HepG2 (cell line): ENCODE measurements at regions not wholly inside any gene's neighbourhood (a gene's known extent, or its start where the extent isn't known, plus 50 kb on each side); places are given as distances from the start of the nearest gene placed in this dataset.

Experiments
- ATAC-seq: fragments of 200-7000 bp; cut with Tn5 transposase; 3 replicates; pipeline ENCODE4 v1.9.1; 2020; ENCODE audit warnings: mild to moderate bottlenecking, moderate library complexity
- BruUV-seq: library from RNA; stranded (reverse); fragments of 400-500 nt; replicated peaks from 2 replicates; lab custom pipeline; 2021; lab: Mats Ljungman, UMichigan
- CTCF ChIA-PET: fragments of 300-600 bp; formaldehyde crosslinking; extraction: SDS; loops from one replicate; lab custom pipeline; 2021; ENCODE audit warnings: low total read pairs, inconsistent platforms, low intra/inter-chr PET ratio; lab: Yijun Ruan, JAX
- POLR2A ChIA-PET: fragments of 350-600 bp; sonication (Branson Sonifier 250); formaldehyde crosslinking; loops from one replicate; lab custom pipeline; 2020; ENCODE audit warnings: antibody characterized with exemption, inconsistent platforms; lab: Yijun Ruan, JAX
- DNase-seq: peaks from one replicate; pipeline ENCODE4 v3.0.0-alpha.2; 2015; ENCODE audit warnings: low spot score
- FAIRE-seq: peaks from 3 replicates; lab custom pipeline; 2011; peaks lifted over from hg19 to GRCh38; lab: Jason Lieb, UNC
- H2AFZ ChIP-seq: one replicate; pipeline ENCODE4 v1.6.1; 2011; ENCODE audit warnings: low read length, inconsistent platforms
- H3K27ac ChIP-seq: fragments of 300-600 bp; 3 replicates; pipeline ENCODE4 v1.8.0; 2011; ENCODE audit warnings: mixed run types, mild to moderate bottlenecking, mixed read lengths, low read length, inconsistent platforms; ENCODE audit not compliant: insufficient read depth; ENCODE audit errors: extremely low read length
- H3K27me3 ChIP-seq, 2 experiments: fragments of 200-600 bp in 1 of 2; 2 replicates in 1 of 2; 3 replicates in 1 of 2; pipeline versions ENCODE4 v1.6.0 to v1.8.0; 2011; ENCODE audit warnings: low read length in 2 of 2, mild to moderate bottlenecking in 2 of 2, moderate library complexity in 2 of 2, inconsistent platforms in 1 of 2; ENCODE audit not compliant: insufficient read depth in 2 of 2, control insufficient read depth in 1 of 2
- H3K36me3 ChIP-seq, 2 experiments: fragments of 200-600 bp in 1 of 2; replicated peaks in 1 of 2; 2 replicates in 1 of 2; 3 replicates in 1 of 2; pipeline versions ENCODE4 v1.5.1 to v1.8.0; 2011; ENCODE audit warnings: low read length in 2 of 2, inconsistent platforms in 1 of 2; ENCODE audit not compliant: insufficient read depth in 2 of 2, control insufficient read depth in 1 of 2
- H3K4me1 ChIP-seq: 2 replicates; pipeline ENCODE4 v1.5.1; 2012; ENCODE audit warnings: low read length, inconsistent platforms; ENCODE audit not compliant: insufficient read depth
- H3K4me2 ChIP-seq: 2 replicates; pipeline ENCODE4 v1.6.0; 2011; ENCODE audit warnings: low read depth, low read length, inconsistent platforms
- H3K4me3 ChIP-seq, 3 experiments: fragments of 200-600 bp in 1 of 3; sonication (generic), shearing (Covaris generic) in 1 of 3; replicated peaks in 1 of 3; 2 replicates each; pipeline ENCODE4 v1.5.1; 2011 to 2016; ENCODE audit warnings: low read length in 3 of 3, inconsistent platforms in 2 of 3, low read depth in 2 of 3, mild to moderate bottlenecking in 2 of 3, control low read depth in 1 of 3, mixed read lengths in 1 of 3; ENCODE audit not compliant: insufficient read depth in 1 of 3
- H3K79me2 ChIP-seq: one replicate; pipeline ENCODE4 v1.6.1; 2011; ENCODE audit warnings: low read length, inconsistent platforms; ENCODE audit not compliant: insufficient read depth
- H3K9ac ChIP-seq: 2 replicates; pipeline ENCODE4 v1.6.0; 2011; ENCODE audit warnings: mild to moderate bottlenecking, low read depth, low read length, inconsistent platforms; ENCODE audit not compliant: insufficient read depth
- H3K9me3 ChIP-seq: 2 replicates; pipeline ENCODE4 v1.5.1; 2012; ENCODE audit warnings: mild to moderate bottlenecking, low read length
- H4K20me1 ChIP-seq: 2 replicates; pipeline ENCODE4 v1.6.0; 2011; ENCODE audit warnings: inconsistent platforms, mild to moderate bottlenecking, low read length, moderate library complexity; ENCODE audit not compliant: insufficient read depth
- KAT2B ChIP-seq: fragments of 150-350 bp; IDR thresholded peaks from 2 replicates; pipeline ENCODE4 v1.6.1; 2014; ENCODE audit warnings: low read depth, low read length, borderline replicate concordance
- MYC ChIP-seq: sonication (generic); formaldehyde crosslinking; IDR thresholded peaks from 2 replicates; pipeline ENCODE4 v1.9.0; 2021; ENCODE audit warnings: missing genetic modification reagents, borderline replicate concordance
- NFIB ChIP-seq: sonication (generic); formaldehyde crosslinking; IDR thresholded peaks from 2 replicates; pipeline ENCODE4 v1.9.0; 2021; ENCODE audit warnings: missing genetic modification reagents, mild to moderate bottlenecking, borderline replicate concordance
- WGBS: methylation state at CpG from one replicate; pipeline ENCODE4 v1.1.6; 2017; ENCODE audit warnings: low lambda C conversion rate; 5-methylcytosine and 5-hydroxymethylcytosine counted together
- in situ Hi-C: cut with HindIII; loops from 2 replicates; pipeline ENCODE4 v1.10.0; 2017; ENCODE audit warnings: low pct_unique_long_range_greater_than_20kb; ENCODE audit not compliant: extremely low pct_ligation_motif_present
- intact Hi-C: fragments of 100-400 bp; cut with micrococcal nuclease; formaldehyde crosslinking; loops from one replicate; pipeline ENCODE4 v1.10.0; 2022; ENCODE audit not compliant: unreplicated experiment
- TF ChIP-seq, protein P1 (sequence below): sonication (generic); formaldehyde crosslinking; IDR thresholded peaks from 2 replicates; pipeline ENCODE4 v1.9.0; 2022; ENCODE audit warnings: low read depth, missing genetic modification reagents
- TF ChIP-seq, protein P2 (sequence below): sonication (generic); formaldehyde crosslinking; IDR thresholded peaks from 2 replicates; pipeline ENCODE4 v1.5.0; 2020; ENCODE audit warnings: missing genetic modification reagents, mild to moderate bottlenecking, borderline replicate concordance

DNA sequence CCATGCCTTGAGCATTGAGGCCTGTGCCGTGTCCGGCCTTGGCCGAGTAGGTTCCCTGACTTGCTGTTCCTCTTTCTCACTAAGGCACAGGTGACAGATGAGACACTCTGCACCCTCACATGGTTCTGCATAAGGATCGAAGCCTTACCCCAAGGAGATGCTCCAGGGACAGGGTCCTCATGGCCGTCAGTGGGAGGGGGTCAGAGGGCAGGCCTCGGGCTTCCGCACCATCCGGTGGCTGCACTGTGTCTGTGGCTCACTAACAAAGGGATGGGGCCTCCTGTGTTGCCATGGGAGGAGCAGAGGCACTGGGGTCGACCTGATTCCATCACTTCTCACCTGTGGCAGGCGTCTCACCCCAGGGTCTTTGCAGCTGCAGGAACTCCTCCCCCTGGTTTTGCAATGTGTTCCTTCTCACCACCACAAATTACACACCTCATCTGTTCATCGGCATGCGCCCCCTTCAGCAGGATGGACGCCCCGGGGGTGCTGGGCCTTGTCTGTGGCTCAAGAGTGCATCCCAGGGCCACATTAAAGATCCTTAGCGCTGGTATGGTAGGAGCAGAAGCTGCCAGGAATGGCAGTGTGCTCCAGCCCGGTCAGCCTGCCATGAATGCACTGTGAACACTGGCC, 113.3 kb upstream of the SOX1 start:
- no peak for FAIRE-seq
- POLR2A ChIA-PET = no interaction called here
- H4K20me1 ChIP-seq = no peaks in the 10 kb centered on the region

DNA sequence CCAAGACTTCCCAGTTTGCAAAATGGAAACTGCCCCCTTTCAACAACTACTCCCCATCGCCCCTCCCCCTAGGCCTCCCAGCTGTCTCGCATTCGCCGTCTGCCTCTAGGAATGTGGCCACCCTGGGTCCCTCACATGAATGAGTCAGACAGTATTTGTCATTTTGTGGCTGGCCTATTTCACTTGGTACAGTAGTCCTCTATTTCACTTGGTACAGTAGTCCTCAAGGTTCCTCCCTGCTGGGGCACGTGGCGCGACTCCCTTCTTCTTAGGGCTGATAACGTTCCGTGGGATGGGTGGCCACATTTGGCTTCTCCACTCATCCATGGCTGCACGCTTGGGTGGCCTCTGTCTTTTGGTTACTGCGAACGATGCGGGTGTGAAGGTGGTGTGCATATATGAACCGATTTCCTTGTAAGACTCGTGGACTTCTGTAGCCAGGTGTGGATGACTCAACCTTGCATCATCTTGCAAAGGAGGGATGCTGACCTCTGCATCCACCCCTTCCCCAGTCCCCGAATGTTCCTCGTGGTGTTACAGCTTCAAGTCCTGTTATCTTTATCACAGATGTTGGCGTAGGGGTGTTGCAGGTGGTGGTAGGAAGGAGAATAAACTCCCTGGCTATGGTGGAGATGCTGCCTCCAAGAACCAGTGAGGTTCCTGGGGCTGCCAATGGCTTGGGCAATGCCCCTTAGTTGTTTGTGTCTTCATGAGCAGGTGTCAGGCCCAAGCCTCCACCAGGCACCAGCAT, 112.1 kb upstream of the SOX1 start:
- FAIRE-seq (no peak), ATAC-seq (no peak), DNase-seq (no peak)
- Histone ChIP-seq H3K36me3 (no peaks in the 10 kb centered on the region), H3K27me3 (peaks cover 1 to 7% of the 10 kb centered on the region in 2 experiments; a peak in 2 of 5 replicates), H3K4me3 (no peak overlapping the region), H3K79me2 (no peaks in the 10 kb centered on the region), H3K9me3 (peaks cover 14% of the 10 kb centered on the region), H3K9ac (no peak overlapping the region), H3K27ac (no peak overlapping the region), H3K4me2 (no peak overlapping the region), H2AFZ (no peak overlapping the region), H3K4me1 (no peaks in the 10 kb centered on the region), H4K20me1 (no peaks in the 10 kb centered on the region)
- 36% methylated on average over 18 of the region's 18 CpGs for WGBS
- ChIA-PET CTCF (no interaction called here), POLR2A (no interaction called here)
- intact Hi-C loops = no loop called here
- BruUV-seq = no TSS peak
- in situ Hi-C loops = no loop called here
- TF ChIP-seq KAT2B (no peak), MYC (CRISPR knock-in tag) (no peak)
- TF ChIP-seq, protein P1, sequence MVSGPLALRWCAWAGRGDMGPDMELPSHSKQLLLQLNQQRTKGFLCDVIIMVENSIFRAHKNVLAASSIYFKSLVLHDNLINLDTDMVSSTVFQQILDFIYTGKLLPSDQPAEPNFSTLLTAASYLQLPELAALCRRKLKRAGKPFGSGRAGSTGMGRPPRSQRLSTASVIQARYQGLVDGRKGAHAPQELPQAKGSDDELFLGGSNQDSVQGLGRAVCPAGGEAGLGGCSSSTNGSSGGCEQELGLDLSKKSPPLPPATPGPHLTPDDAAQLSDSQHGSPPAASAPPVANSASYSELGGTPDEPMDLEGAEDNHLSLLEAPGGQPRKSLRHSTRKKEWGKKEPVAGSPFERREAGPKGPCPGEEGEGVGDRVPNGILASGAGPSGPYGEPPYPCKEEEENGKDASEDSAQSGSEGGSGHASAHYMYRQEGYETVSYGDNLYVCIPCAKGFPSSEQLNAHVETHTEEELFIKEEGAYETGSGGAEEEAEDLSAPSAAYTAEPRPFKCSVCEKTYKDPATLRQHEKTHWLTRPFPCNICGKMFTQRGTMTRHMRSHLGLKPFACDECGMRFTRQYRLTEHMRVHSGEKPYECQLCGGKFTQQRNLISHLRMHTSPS (CRISPR knock-in tag) = no peak
- TF ChIP-seq, protein P2, sequence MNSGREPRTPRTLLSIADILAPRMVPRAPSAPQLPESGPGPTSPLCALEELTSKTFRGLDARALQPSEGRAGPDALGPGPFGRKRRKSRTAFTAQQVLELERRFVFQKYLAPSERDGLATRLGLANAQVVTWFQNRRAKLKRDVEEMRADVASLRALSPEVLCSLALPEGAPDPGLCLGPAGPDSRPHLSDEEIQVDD (CRISPR knock-in tag) = no peak

More for the DNA sequence above, 113.3 kb upstream of the SOX1 start:
- Histone ChIP-seq H3K36me3 (no peaks in the 10 kb centered on the region), H3K4me1 (no peaks in the 10 kb centered on the region), H3K4me2 (no peak overlapping the region), H3K27ac (no peak overlapping the region), H3K27me3 (peaks cover 1 to 10% of the 10 kb centered on the region in 2 experiments; a peak in 3 of 5 replicates), H2AFZ (no peak overlapping the region), H3K9me3 (peaks cover 20% of the 10 kb centered on the region), H3K79me2 (no peaks in the 10 kb centered on the region), H3K9ac (no peak overlapping the region), H3K4me3 (no peak overlapping the region)
- intact Hi-C loops = no loop called here
- in situ Hi-C loops = no loop called here
- DNase-seq (no peak), ATAC-seq (no peak)
- BruUV-seq = no TSS peak
- CTCF ChIA-PET = no interaction called here
- 26% methylated on average over 6 of the region's 16 CpGs for WGBS
- TF ChIP-seq NFIB (CRISPR knock-in tag) = no peak
- TF ChIP-seq, all 625 proteins: peak for 0
